Neural cell (in vitro differentiated cells): ENCODE measurements at regions not wholly inside any gene's neighbourhood (a gene's known extent, or its start where the extent isn't known, plus 50 kb on each side); places are given as distances from the start of the nearest gene placed in this dataset.

Experiments
- EZH2 ChIP-seq: fragments of 200-600, 300-800 bp; shearing (Covaris generic), sonication (generic); IDR thresholded peaks from 2 replicates; pipeline ENCODE4 v1.6.1; 2014; ENCODE audit warnings: antibody characterized with exemption, low read length, borderline replicate concordance, mild to moderate bottlenecking; ENCODE audit not compliant: insufficient read depth, poor library complexity, severe bottlenecking
- RAD21 ChIP-seq: fragments of 450-650 bp; conservative IDR thresholded peaks from 2 replicates; pipeline ENCODE4 v1.6.1; 2014; ENCODE audit warnings: antibody characterized with exemption, mild to moderate bottlenecking, moderate library complexity

- TF ChIP-seq EZH2 (no peak), RAD21 (no peak)
These were observed 79.0 kb upstream of the CELF2 start for GRCh38 chr10:10938676-10939075.
